ENCODE measurements at regions not wholly inside any gene's neighbourhood (a gene's known extent, or its start where the extent isn't known, plus 50 kb on each side); places are given as distances from the start of the nearest gene placed in this dataset.

DNA sequence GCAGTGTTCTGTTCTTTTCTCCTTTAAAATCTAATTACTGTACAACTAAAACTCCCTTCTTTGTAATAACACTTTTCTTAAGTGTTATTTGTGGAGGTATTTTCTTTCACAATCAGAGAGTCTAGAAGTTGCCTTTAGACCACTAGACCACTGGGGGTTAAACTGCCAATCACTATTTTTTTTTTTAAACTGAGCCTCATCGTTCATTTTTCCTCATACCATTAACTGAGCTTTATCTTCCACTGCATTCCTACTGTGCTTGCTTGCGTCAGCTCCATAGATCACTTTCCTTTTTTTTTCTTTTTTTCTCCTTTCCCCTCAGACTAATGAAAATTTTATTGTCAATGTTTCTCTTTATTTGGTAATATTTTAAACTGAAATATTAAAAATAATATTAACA is 310.6 kb downstream of the PDHA2 start:
- TF ChIP-seq, protein P1, sequence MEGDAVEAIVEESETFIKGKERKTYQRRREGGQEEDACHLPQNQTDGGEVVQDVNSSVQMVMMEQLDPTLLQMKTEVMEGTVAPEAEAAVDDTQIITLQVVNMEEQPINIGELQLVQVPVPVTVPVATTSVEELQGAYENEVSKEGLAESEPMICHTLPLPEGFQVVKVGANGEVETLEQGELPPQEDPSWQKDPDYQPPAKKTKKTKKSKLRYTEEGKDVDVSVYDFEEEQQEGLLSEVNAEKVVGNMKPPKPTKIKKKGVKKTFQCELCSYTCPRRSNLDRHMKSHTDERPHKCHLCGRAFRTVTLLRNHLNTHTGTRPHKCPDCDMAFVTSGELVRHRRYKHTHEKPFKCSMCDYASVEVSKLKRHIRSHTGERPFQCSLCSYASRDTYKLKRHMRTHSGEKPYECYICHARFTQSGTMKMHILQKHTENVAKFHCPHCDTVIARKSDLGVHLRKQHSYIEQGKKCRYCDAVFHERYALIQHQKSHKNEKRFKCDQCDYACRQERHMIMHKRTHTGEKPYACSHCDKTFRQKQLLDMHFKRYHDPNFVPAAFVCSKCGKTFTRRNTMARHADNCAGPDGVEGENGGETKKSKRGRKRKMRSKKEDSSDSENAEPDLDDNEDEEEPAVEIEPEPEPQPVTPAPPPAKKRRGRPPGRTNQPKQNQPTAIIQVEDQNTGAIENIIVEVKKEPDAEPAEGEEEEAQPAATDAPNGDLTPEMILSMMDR (IDR thresholded peaks at IDR 0.05): no peak
- Mint-ChIP-seq H3K4me3 (no peak overlapping the region), H3K9me3 (no peaks in the 10 kb centered on the region), H3K4me1 (ENCODE audit: low read depth) (no peaks in the 10 kb centered on the region), H3K27ac (no peak overlapping the region), H3K36me3 (ENCODE audit: low read depth) (no peaks in the 10 kb centered on the region), H3K27me3 (no peaks in the 10 kb centered on the region)
- ChIA-PET CTCF (no interaction called here), POLR2A (no interaction called here)
- DNase-seq (no peak), ATAC-seq (no peak)
- intact Hi-C loops (cut with micrococcal nuclease): no loop called here

DNA sequence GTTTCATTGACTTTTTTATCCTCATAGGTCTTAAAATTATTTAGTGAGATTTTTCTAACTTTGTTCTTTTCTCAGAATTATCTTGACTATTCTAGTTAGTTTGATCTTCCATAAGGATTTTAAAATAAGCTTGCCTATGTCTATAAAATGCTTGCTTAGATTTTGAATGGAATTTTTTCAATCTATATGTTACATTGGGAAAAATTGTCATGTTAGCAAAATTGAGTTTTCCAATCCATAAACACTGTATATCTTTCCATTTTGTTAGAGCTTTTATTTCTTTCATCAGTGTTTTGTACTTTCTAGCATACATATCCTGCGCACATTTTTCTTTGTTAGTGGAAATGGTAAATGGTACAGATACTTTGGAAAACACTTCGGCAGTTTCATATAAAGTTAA is 312.9 kb downstream of the PDHA2 start:
- Mint-ChIP-seq H3K27me3 (no peaks in the 10 kb centered on the region), H3K36me3 (ENCODE audit: low read depth) (no peaks in the 10 kb centered on the region), H3K9me3 (no peaks in the 10 kb centered on the region), H3K4me1 (ENCODE audit: low read depth) (no peaks in the 10 kb centered on the region), H3K27ac (no peak overlapping the region), H3K4me3 (no peak overlapping the region)
- TF ChIP-seq, protein P1 (IDR thresholded peaks at IDR 0.05): no peak
- intact Hi-C loops (cut with micrococcal nuclease): no loop called here
- POLR2A ChIA-PET: no interaction called here
- DNase-seq (no peak), ATAC-seq (no peak)
- CTCF ChIA-PET: no interaction called here

DNA sequence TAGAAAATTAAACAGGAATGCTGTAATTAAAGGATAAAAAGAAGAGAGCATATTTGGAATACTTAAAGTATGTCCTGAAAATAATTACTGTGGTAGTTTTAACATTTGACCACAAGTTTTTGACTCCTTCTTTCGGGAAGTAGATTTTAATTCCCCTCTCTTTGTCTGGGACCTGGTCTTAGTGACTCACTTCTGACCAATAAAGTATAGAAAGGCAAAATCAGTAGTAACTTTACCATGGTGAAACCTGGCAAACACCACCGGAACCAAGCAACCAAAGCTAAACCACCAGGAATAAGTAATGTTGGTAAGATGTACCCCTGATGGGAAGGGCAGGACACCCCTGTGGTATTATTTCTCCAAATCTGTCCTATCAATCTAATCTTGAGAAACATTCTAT is 314.8 kb downstream of the PDHA2 start:
- Mint-ChIP-seq H3K36me3 (ENCODE audit: low read depth) (no peaks in the 10 kb centered on the region), H3K4me1 (ENCODE audit: low read depth) (no peaks in the 10 kb centered on the region), H3K27me3 (no peaks in the 10 kb centered on the region), H3K9me3 (no peaks in the 10 kb centered on the region), H3K27ac (no peak overlapping the region), H3K4me3 (no peak overlapping the region)
- intact Hi-C loops (cut with micrococcal nuclease): no loop called here
- POLR2A ChIA-PET: no interaction called here
- CTCF ChIA-PET: no interaction called here
- DNase-seq (no peak), ATAC-seq (no peak)
- TF ChIP-seq, protein P1 (IDR thresholded peaks at IDR 0.05): no peak

DNA sequence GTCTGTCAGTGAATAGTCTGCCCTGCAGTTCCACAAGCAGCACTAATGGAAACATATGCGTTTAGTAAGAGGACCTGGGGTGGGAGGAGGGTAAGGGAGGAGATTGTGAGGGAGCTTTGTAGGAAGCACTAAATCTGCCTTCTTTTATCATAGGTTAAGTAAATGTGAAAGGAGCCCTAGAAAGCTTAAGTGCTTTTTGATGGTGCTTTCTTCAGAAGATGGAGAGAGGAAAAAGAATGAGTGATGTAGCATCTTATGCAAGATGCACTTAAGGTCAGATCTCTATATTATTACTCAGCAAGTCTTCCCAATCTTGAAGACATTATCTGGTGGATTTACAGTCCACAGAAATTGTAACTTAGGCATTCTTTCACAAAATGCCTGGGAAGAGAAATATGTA is 322.7 kb downstream of the PDHA2 start:
- POLR2A ChIA-PET: no interaction called here

GRCh38 chr4:96164814-96165351 is 325.0 kb downstream of the PDHA2 start:
- intact Hi-C loops (cut with micrococcal nuclease): no loop called here
- Mint-ChIP-seq H3K4me1 (ENCODE audit: low read depth) (no peaks in the 10 kb centered on the region), H3K36me3 (ENCODE audit: low read depth) (no peaks in the 10 kb centered on the region), H3K9me3 (no peaks in the 10 kb centered on the region), H3K27me3 (no peaks in the 10 kb centered on the region), H3K27ac (no peak overlapping the region), H3K4me3 (no peak overlapping the region)
- DNase-seq (no peak), ATAC-seq (no peak)
- TF ChIP-seq, protein P1 (IDR thresholded peaks at IDR 0.05): no peak
- CTCF ChIA-PET: no interaction called here
- POLR2A ChIA-PET: no interaction called here

More for the DNA sequence above, 322.7 kb downstream of the PDHA2 start:
- ATAC-seq (no peak), DNase-seq (no peak)
- no peaks in the 10 kb centered on the region for H3K27me3 Mint-ChIP-seq
- no peak overlapping the region for H3K4me3 Mint-ChIP-seq
- H3K36me3 Mint-ChIP-seq (ENCODE audit: low read depth): no peaks in the 10 kb centered on the region
- TF ChIP-seq, protein P1 (IDR thresholded peaks at IDR 0.05): no peak
- no peak overlapping the region for H3K27ac Mint-ChIP-seq
- no peaks in the 10 kb centered on the region for H3K4me1 Mint-ChIP-seq (ENCODE audit: low read depth)
- CTCF ChIA-PET: no interaction called here
- intact Hi-C loops (cut with micrococcal nuclease): no loop called here
- H3K9me3 Mint-ChIP-seq: no peaks in the 10 kb centered on the region
